GM18951 (cell line): ENCODE measurements at regions not wholly inside any gene's neighbourhood (a gene's known extent, or its start where the extent isn't known, plus 50 kb on each side); places are given as distances from the start of the nearest gene placed in this dataset.

Experiments used
- POLR2A ChIP-seq: IDR thresholded peaks from 4 replicates; pipeline ENCODE4 v1.6.1; 2011; ENCODE audit warnings: mild to moderate bottlenecking; ENCODE audit not compliant: insufficient read length, insufficient read depth; ENCODE audit errors: extremely low read depth
- in situ Hi-C: fragments of 300-500 bp; cut with MboI; formaldehyde crosslinking; loops from one replicate; pipeline ENCODE4 v1.12.0; 2022; ENCODE audit warnings: low sequenced_read_pairs, mixed read lengths, inconsistent platforms; ENCODE audit not compliant: unreplicated experiment

GRCh38 chr9:108634672-108635462, 220.9 kb downstream of the ACTL7B start:
- no peak for TF ChIP-seq POLR2A
- in situ Hi-C loops = no loop called here

- in situ Hi-C loops = no loop called here
- TF ChIP-seq POLR2A = no peak
Observed at GRCh38 chr9:108634204-108634603, 221.6 kb downstream of the ACTL7B start.

GRCh38 chr9:108631496-108632285, 224.1 kb downstream of the ACTL7B start:
- TF ChIP-seq POLR2A = no peak
- in situ Hi-C loops = no loop called here

GRCh38 chr9:108628316-108628715, 227.5 kb downstream of the ACTL7B start:
- no peak for TF ChIP-seq POLR2A
- in situ Hi-C loops = no loop called here

GRCh38 chr9:108626743-108627142, 229.0 kb downstream of the ACTL7B start:
- no peak for TF ChIP-seq POLR2A
- in situ Hi-C loops = no loop called here

GRCh38 chr9:108621991-108622855, 233.6 kb downstream of the ACTL7B start:
- in situ Hi-C loops = no loop called here
- TF ChIP-seq POLR2A = no peak

GRCh38 chr9:108620767-108621166, 235.0 kb downstream of the ACTL7B start:
- TF ChIP-seq POLR2A = no peak
- in situ Hi-C loops = no loop called here

- TF ChIP-seq POLR2A = no peak
Observed at GRCh38 chr9:108618906-108619550, 236.8 kb downstream of the ACTL7B start.

GRCh38 chr9:108617676-108618075, 238.1 kb downstream of the ACTL7B start:
- TF ChIP-seq POLR2A = no peak
- in situ Hi-C loops = no loop called here

More at GRCh38 chr9:108618906-108619550, 236.8 kb downstream of the ACTL7B start:
- in situ Hi-C loops = no loop called here

GRCh38 chr9:108615152-108615551, 240.6 kb downstream of the ACTL7B start:
- in situ Hi-C loops = no loop called here
- TF ChIP-seq POLR2A = no peak

- in situ Hi-C loops = no loop called here
- no peak for TF ChIP-seq POLR2A
Observed at GRCh38 chr9:108612513-108612912, 243.3 kb downstream of the ACTL7B start.

- in situ Hi-C loops = no loop called here
- no peak for TF ChIP-seq POLR2A
Observed at GRCh38 chr9:108609897-108610253, 245.9 kb downstream of the ACTL7B start.
